ENCODE measurements at regions not wholly inside any gene's neighbourhood (a gene's known extent, or its start where the extent isn't known, plus 50 kb on each side); places are given as distances from the start of the nearest gene placed in this dataset.

DNA sequence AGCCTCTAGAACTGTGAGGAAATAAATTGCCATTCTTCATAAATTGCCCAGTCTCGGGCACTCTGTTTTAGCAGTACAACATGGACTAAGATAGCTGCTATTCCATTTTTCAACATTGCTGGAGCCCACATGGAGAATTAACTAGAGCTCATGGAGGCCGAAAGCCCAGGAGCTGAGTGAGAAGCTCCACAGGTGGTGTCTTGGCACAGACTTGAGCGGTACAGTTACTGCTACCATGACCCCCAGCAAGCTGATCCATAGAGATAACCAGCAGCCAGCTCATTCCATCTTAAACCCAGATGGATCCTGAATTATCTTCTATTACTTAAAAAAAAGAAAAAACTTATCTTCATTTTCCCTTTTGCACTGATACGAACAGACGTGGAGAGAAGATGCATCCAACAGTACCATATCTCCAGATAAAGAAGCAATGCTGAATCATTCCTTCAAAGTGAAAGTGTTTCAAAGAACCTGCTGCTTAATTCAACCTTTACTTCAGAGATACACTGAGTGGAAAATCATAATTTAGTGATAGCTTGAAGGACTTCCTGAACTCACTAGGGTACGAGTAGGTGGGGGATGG, 115.1 kb downstream of the SETD4 start:
- no peak overlapping the region for H3K4me2 ChIP-seq (ENCODE audit: low read depth, low read length)
- H3K36me3 ChIP-seq (replicated peaks; ENCODE audit: insufficient read depth, low read length): no peaks in the 10 kb centered on the region
- H3K9me3 ChIP-seq (replicated peaks; ENCODE audit: insufficient read depth, low read length): no peaks in the 10 kb centered on the region

DNA sequence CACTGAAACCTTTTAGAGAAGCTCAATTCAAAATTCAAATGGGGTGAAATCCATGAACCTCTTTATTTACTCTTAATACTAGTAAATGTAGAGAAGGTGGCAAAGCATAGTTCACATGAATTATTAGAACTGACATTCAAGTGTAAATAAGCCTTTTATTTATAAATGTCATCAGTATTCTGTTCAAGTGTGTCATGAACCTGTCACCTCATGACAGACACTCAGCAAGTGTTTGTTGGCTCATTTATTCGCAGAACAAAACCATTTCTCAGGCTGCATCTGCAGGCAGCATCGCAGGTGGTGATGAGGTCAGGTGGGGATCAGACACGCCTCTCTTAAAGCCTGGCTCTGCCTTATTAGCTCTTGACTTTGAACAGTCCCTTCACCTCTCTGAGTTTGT, 116.6 kb downstream of the SETD4 start:
- Histone ChIP-seq H3K36me3 (replicated peaks; ENCODE audit: insufficient read depth, low read length) (no peaks in the 10 kb centered on the region), H3K27ac (ENCODE audit: low read length) (no peak overlapping the region), H3K9me2 (replicated peaks; ENCODE audit: insufficient read depth, low read length) (no peaks in the 10 kb centered on the region), H3K4me2 (ENCODE audit: low read depth, low read length) (no peak overlapping the region), H2AFZ (ENCODE audit: low read length) (no peak overlapping the region), H3K4me1 (ENCODE audit: low read length) (no peaks in the 10 kb centered on the region), H3F3A (ENCODE audit: insufficient read depth, low read length) (no peaks in the 10 kb centered on the region), H4K20me1 (ENCODE audit: insufficient read depth, low read length) (no peaks in the 10 kb centered on the region), H3K27me3 (replicated peaks; ENCODE audit: insufficient read depth, low read length) (no peaks in the 10 kb centered on the region), H3K9me3 (replicated peaks; ENCODE audit: insufficient read depth, low read length) (no peaks in the 10 kb centered on the region), H3K4me3 (ENCODE audit: low read length) (no peak overlapping the region), H3K79me2 (ENCODE audit: low read length) (no peaks in the 10 kb centered on the region), H3K9ac (ENCODE audit: low read length) (no peak overlapping the region)
- TF ChIP-seq EZH2 (optimal IDR thresholded peaks at IDR 0.05; ENCODE audit: low read depth, low read length): no peak
- no peak for TF ChIP-seq EZH2phosphoT487 (IDR thresholded peaks at IDR 0.05; ENCODE audit: low read length)
- TF ChIP-seq, protein P1, sequence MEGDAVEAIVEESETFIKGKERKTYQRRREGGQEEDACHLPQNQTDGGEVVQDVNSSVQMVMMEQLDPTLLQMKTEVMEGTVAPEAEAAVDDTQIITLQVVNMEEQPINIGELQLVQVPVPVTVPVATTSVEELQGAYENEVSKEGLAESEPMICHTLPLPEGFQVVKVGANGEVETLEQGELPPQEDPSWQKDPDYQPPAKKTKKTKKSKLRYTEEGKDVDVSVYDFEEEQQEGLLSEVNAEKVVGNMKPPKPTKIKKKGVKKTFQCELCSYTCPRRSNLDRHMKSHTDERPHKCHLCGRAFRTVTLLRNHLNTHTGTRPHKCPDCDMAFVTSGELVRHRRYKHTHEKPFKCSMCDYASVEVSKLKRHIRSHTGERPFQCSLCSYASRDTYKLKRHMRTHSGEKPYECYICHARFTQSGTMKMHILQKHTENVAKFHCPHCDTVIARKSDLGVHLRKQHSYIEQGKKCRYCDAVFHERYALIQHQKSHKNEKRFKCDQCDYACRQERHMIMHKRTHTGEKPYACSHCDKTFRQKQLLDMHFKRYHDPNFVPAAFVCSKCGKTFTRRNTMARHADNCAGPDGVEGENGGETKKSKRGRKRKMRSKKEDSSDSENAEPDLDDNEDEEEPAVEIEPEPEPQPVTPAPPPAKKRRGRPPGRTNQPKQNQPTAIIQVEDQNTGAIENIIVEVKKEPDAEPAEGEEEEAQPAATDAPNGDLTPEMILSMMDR (IDR thresholded peaks at IDR 0.05; ENCODE audit: low read length): no peak
- no peak for DNase-seq

More for the DNA sequence above, 115.1 kb downstream of the SETD4 start:
- H3K27me3 ChIP-seq (replicated peaks; ENCODE audit: insufficient read depth, low read length): no peaks in the 10 kb centered on the region
- DNase-seq: no peak
- no peaks in the 10 kb centered on the region for H3K79me2 ChIP-seq (ENCODE audit: low read length)
- H3K27ac ChIP-seq (ENCODE audit: low read length): no peak overlapping the region
- no peak overlapping the region for H3K4me3 ChIP-seq (ENCODE audit: low read length)
- TF ChIP-seq EZH2phosphoT487 (IDR thresholded peaks at IDR 0.05; ENCODE audit: low read length) (no peak), EZH2 (optimal IDR thresholded peaks at IDR 0.05; ENCODE audit: low read depth, low read length) (no peak)
- TF ChIP-seq, protein P1 (IDR thresholded peaks at IDR 0.05; ENCODE audit: low read length): no peak
- H2AFZ ChIP-seq (ENCODE audit: low read length): no peak overlapping the region
- no peaks in the 10 kb centered on the region for H3F3A ChIP-seq (ENCODE audit: insufficient read depth, low read length)
- no peak overlapping the region for H3K9ac ChIP-seq (ENCODE audit: low read length)
- H3K4me1 ChIP-seq (ENCODE audit: low read length): no peaks in the 10 kb centered on the region
- H4K20me1 ChIP-seq (ENCODE audit: insufficient read depth, low read length): no peaks in the 10 kb centered on the region
- no peaks in the 10 kb centered on the region for H3K9me2 ChIP-seq (replicated peaks; ENCODE audit: insufficient read depth, low read length)

DNA sequence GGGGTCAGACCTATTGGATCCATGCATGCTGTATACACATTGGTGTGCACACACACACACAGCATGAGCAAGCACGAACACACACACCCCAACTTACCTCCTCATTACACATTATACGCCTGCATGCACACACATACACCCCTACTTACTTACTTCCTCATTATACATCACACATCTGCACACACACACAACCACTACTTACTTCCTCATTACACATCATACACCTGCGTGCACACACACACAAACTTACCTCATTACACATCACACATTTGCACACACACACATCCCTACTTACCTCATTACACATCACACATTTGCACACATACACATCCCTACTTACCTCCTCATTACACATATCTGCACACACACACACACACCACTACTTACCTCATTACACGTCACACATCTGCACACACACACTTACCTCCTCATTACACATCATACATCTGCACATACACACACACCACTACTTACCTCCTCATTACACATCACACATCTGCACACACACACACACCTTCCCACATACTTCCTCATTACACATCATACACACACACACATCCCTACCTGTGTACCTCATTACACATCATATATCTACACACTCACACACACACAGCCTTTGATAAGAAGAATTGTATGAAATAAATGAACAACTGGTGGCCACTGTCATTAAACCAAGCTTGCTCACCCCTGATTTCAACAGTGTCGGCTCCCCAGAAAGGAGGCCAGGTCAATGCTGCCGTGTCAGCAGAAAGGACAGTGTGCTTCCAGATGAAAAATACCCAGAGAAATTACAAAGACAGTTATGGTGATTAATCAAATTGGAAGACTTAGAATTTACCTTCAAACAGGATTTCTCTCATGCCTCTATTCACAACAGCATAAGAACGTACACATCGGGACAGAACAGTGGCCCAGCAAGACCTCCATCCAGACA, 117.8 kb downstream of the SETD4 start:
- H3F3A ChIP-seq (ENCODE audit: insufficient read depth, low read length): no peaks in the 10 kb centered on the region
- no peaks in the 10 kb centered on the region for H3K36me3 ChIP-seq (replicated peaks; ENCODE audit: insufficient read depth, low read length)
- no peaks in the 10 kb centered on the region for H3K9me3 ChIP-seq (replicated peaks; ENCODE audit: insufficient read depth, low read length)
- DNase-seq: no peak
- H3K27ac ChIP-seq (ENCODE audit: low read length): no peak overlapping the region
- no peaks in the 10 kb centered on the region for H3K9me2 ChIP-seq (replicated peaks; ENCODE audit: insufficient read depth, low read length)
- H4K20me1 ChIP-seq (ENCODE audit: insufficient read depth, low read length): no peaks in the 10 kb centered on the region
- no peaks in the 10 kb centered on the region for H3K79me2 ChIP-seq (ENCODE audit: low read length)
- TF ChIP-seq EZH2phosphoT487 (IDR thresholded peaks at IDR 0.05; ENCODE audit: low read length): no peak
- TF ChIP-seq, protein P1 (IDR thresholded peaks at IDR 0.05; ENCODE audit: low read length): no peak
- TF ChIP-seq EZH2 (optimal IDR thresholded peaks at IDR 0.05; ENCODE audit: low read depth, low read length): no peak
- no peaks in the 10 kb centered on the region for H3K4me1 ChIP-seq (ENCODE audit: low read length)
- no peak overlapping the region for H3K4me3 ChIP-seq (ENCODE audit: low read length)
- no peaks in the 10 kb centered on the region for H3K27me3 ChIP-seq (replicated peaks; ENCODE audit: insufficient read depth, low read length)
- H2AFZ ChIP-seq (ENCODE audit: low read length): no peak overlapping the region
- H3K4me2 ChIP-seq (ENCODE audit: low read depth, low read length): no peak overlapping the region
- no peak overlapping the region for H3K9ac ChIP-seq (ENCODE audit: low read length)
